HepG2 (cell line): ENCODE measurements at regions not wholly inside any gene's neighbourhood (a gene's known extent, or its start where the extent isn't known, plus 50 kb on each side); places are given as distances from the start of the nearest gene placed in this dataset.

Experiments used
- ATAC-seq: fragments of 200-7000 bp; cut with Tn5 transposase; 3 replicates; pipeline ENCODE4 v1.9.1; 2020; ENCODE audit warnings: mild to moderate bottlenecking, moderate library complexity
- BruUV-seq: library from RNA; stranded (reverse); fragments of 400-500 nt; replicated peaks from 2 replicates; lab custom pipeline; 2021; lab: Mats Ljungman, UMichigan
- CTCF ChIA-PET: fragments of 300-600 bp; formaldehyde crosslinking; extraction: SDS; loops from one replicate; lab custom pipeline; 2021; ENCODE audit warnings: low total read pairs, inconsistent platforms, low intra/inter-chr PET ratio; lab: Yijun Ruan, JAX
- POLR2A ChIA-PET: fragments of 350-600 bp; sonication (Branson Sonifier 250); formaldehyde crosslinking; loops from one replicate; lab custom pipeline; 2020; ENCODE audit warnings: antibody characterized with exemption, inconsistent platforms; lab: Yijun Ruan, JAX
- DNase-seq: peaks from one replicate; pipeline ENCODE4 v3.0.0-alpha.2; 2015; ENCODE audit warnings: low spot score
- FAIRE-seq: peaks from 3 replicates; lab custom pipeline; 2011; peaks lifted over from hg19 to GRCh38; lab: Jason Lieb, UNC
- H2AFZ ChIP-seq: one replicate; pipeline ENCODE4 v1.6.1; 2011; ENCODE audit warnings: low read length, inconsistent platforms
- H3K27ac ChIP-seq: fragments of 300-600 bp; 3 replicates; pipeline ENCODE4 v1.8.0; 2011; ENCODE audit warnings: mixed run types, mild to moderate bottlenecking, mixed read lengths, low read length, inconsistent platforms; ENCODE audit not compliant: insufficient read depth; ENCODE audit errors: extremely low read length
- H3K27me3 ChIP-seq, 2 experiments: fragments of 200-600 bp in 1 of 2; 2 replicates in 1 of 2; 3 replicates in 1 of 2; pipeline versions ENCODE4 v1.6.0 to v1.8.0; 2011; ENCODE audit warnings: low read length in 2 of 2, mild to moderate bottlenecking in 2 of 2, moderate library complexity in 2 of 2, inconsistent platforms in 1 of 2; ENCODE audit not compliant: insufficient read depth in 2 of 2, control insufficient read depth in 1 of 2
- H3K36me3 ChIP-seq, 2 experiments: fragments of 200-600 bp in 1 of 2; replicated peaks in 1 of 2; 2 replicates in 1 of 2; 3 replicates in 1 of 2; pipeline versions ENCODE4 v1.5.1 to v1.8.0; 2011; ENCODE audit warnings: low read length in 2 of 2, inconsistent platforms in 1 of 2; ENCODE audit not compliant: insufficient read depth in 2 of 2, control insufficient read depth in 1 of 2
- H3K4me1 ChIP-seq: 2 replicates; pipeline ENCODE4 v1.5.1; 2012; ENCODE audit warnings: low read length, inconsistent platforms; ENCODE audit not compliant: insufficient read depth
- H3K4me2 ChIP-seq: 2 replicates; pipeline ENCODE4 v1.6.0; 2011; ENCODE audit warnings: low read depth, low read length, inconsistent platforms
- H3K4me3 ChIP-seq, 3 experiments: fragments of 200-600 bp in 1 of 3; sonication (generic), shearing (Covaris generic) in 1 of 3; replicated peaks in 1 of 3; 2 replicates each; pipeline ENCODE4 v1.5.1; 2011 to 2016; ENCODE audit warnings: low read length in 3 of 3, inconsistent platforms in 2 of 3, low read depth in 2 of 3, mild to moderate bottlenecking in 2 of 3, control low read depth in 1 of 3, mixed read lengths in 1 of 3; ENCODE audit not compliant: insufficient read depth in 1 of 3
- H3K79me2 ChIP-seq: one replicate; pipeline ENCODE4 v1.6.1; 2011; ENCODE audit warnings: low read length, inconsistent platforms; ENCODE audit not compliant: insufficient read depth
- H3K9ac ChIP-seq: 2 replicates; pipeline ENCODE4 v1.6.0; 2011; ENCODE audit warnings: mild to moderate bottlenecking, low read depth, low read length, inconsistent platforms; ENCODE audit not compliant: insufficient read depth
- H3K9me3 ChIP-seq: 2 replicates; pipeline ENCODE4 v1.5.1; 2012; ENCODE audit warnings: mild to moderate bottlenecking, low read length
- H4K20me1 ChIP-seq: 2 replicates; pipeline ENCODE4 v1.6.0; 2011; ENCODE audit warnings: inconsistent platforms, mild to moderate bottlenecking, low read length, moderate library complexity; ENCODE audit not compliant: insufficient read depth
- ARID2 ChIP-seq: sonication (generic); formaldehyde crosslinking; IDR thresholded peaks from 2 replicates; pipeline ENCODE4 v1.8.1; 2022; ENCODE audit warnings: mild to moderate bottlenecking, missing genetic modification reagents, borderline replicate concordance
- BCLAF1 ChIP-seq: fragments of 450-650 bp; IDR thresholded peaks from 2 replicates; pipeline ENCODE4 v1.6.1; 2017; ENCODE audit warnings: mild to moderate bottlenecking
- ELK4 ChIP-seq: sonication (generic); formaldehyde crosslinking; IDR thresholded peaks from 2 replicates; pipeline ENCODE4 v1.9.0; 2021; ENCODE audit warnings: missing genetic modification reagents, borderline replicate concordance
- ISX ChIP-seq: sonication (generic); formaldehyde crosslinking; conservative IDR thresholded peaks from 2 replicates; pipeline ENCODE4 v1.5.0; 2020; ENCODE audit warnings: missing genetic modification reagents
- PCBP2 ChIP-seq: fragments of 200-400 bp; formaldehyde crosslinking; optimal IDR thresholded peaks from 2 replicates; pipeline ENCODE3; 2018; ENCODE audit warnings: low read length, low read depth; ENCODE audit not compliant: poor library complexity, severe bottlenecking
- PRDM4 ChIP-seq: sonication (generic); formaldehyde crosslinking; IDR thresholded peaks from 2 replicates; pipeline ENCODE4 v1.9.0; 2021; ENCODE audit warnings: missing genetic modification reagents, borderline replicate concordance
- TAF1 ChIP-seq: sonication (generic); formaldehyde crosslinking; IDR thresholded peaks from 2 replicates; pipeline ENCODE4 v1.4.0; 2020; ENCODE audit warnings: missing genetic modification reagents
- ZNF121 ChIP-seq: sonication (generic); formaldehyde crosslinking; IDR thresholded peaks from 2 replicates; pipeline ENCODE4 v1.5.0; 2020; ENCODE audit warnings: mild to moderate bottlenecking, missing genetic modification reagents
- ZNF512 ChIP-seq: sonication (generic); formaldehyde crosslinking; IDR thresholded peaks from 2 replicates; pipeline ENCODE4 v1.4.0; 2020; ENCODE audit warnings: mild to moderate bottlenecking, missing genetic modification reagents
- ZNF556 ChIP-seq: sonication (generic); formaldehyde crosslinking; IDR thresholded peaks from 2 replicates; pipeline ENCODE4 v1.4.0; 2020; ENCODE audit warnings: mild to moderate bottlenecking, missing genetic modification reagents, borderline replicate concordance
- WGBS: methylation state at CpG from one replicate; pipeline ENCODE4 v1.1.6; 2017; ENCODE audit warnings: low lambda C conversion rate; 5-methylcytosine and 5-hydroxymethylcytosine counted together
- in situ Hi-C: cut with HindIII; loops from 2 replicates; pipeline ENCODE4 v1.10.0; 2017; ENCODE audit warnings: low pct_unique_long_range_greater_than_20kb; ENCODE audit not compliant: extremely low pct_ligation_motif_present
- intact Hi-C: fragments of 100-400 bp; cut with micrococcal nuclease; formaldehyde crosslinking; loops from one replicate; pipeline ENCODE4 v1.10.0; 2022; ENCODE audit not compliant: unreplicated experiment

- Histone ChIP-seq H3K4me3 (no peak overlapping the region), H3K27ac (no peak overlapping the region), H3K4me1 (no peaks in the 10 kb centered on the region), H3K36me3 (no peaks in the 10 kb centered on the region), H3K4me2 (no peak overlapping the region), H3K9ac (no peak overlapping the region), H4K20me1 (no peaks in the 10 kb centered on the region), H3K9me3 (peaks cover 42% of the 10 kb centered on the region), H2AFZ (no peak overlapping the region), H3K27me3 (no peaks in the 10 kb centered on the region), H3K79me2 (no peaks in the 10 kb centered on the region)
- intact Hi-C loops = no loop called here
- no TSS peak for BruUV-seq
- POLR2A ChIA-PET = no interaction called here
- CTCF ChIA-PET = no interaction called here
- in situ Hi-C loops = no loop called here
- FAIRE-seq = no peak
- 18% methylated on average over 2 of the region's 2 CpGs for WGBS
- no peak for TF ChIP-seq PCBP2
- TF ChIP-seq BCLAF1 = no peak
- no peak for TF ChIP-seq ELK4 (CRISPR knock-in tag)
- no peak for TF ChIP-seq ARID2
- no peak for TF ChIP-seq ZNF556 (CRISPR knock-in tag)
- no peak for TF ChIP-seq ZNF512 (CRISPR knock-in tag)
- no peak for TF ChIP-seq ISX
- no peak for TF ChIP-seq PRDM4
- no peak for TF ChIP-seq ZNF121 (CRISPR knock-in tag)
- no peak for TF ChIP-seq TAF1
- no peak for DNase-seq
- no peak for ATAC-seq
Measured at GRCh38 chr6:22057962-22058361, 238.9 kb downstream of the PRL start.
